ENCODE measurements at regions not wholly inside any gene's neighbourhood (a gene's known extent, or its start where the extent isn't known, plus 50 kb on each side); places are given as distances from the start of the nearest gene placed in this dataset.

DNA sequence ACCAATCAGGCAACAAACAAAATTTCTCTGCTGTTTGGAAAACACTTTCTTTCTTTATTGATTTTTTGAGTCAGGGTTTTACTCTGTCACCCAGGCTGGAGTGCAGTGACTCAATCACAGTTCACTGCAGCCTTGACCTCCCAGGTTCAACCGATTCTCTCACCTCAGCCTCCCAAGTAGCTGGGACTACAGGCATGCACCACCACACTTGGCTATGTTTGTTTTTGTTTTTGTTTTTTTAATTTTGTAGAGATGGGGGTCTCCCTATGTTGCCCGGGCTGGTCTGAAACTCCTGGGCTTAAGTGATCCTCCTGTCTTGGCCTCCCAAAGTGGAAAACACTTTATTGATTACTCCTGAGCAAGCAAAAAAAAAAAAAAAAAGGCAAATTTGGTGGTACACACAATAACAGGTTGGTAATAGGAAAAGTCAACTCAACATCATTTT, 276.4 kb downstream of the SOX9 start:
- Mint-ChIP-seq H3K27me3 (peaks cover 2% of the 10 kb centered on the region), H3K27ac (no peak overlapping the region), H3K36me3 (no peaks in the 10 kb centered on the region), H3K9me3 (ENCODE audit: low read depth) (no peaks in the 10 kb centered on the region), H3K4me3 (no peak overlapping the region), H3K4me1 (ENCODE audit: low read depth) (no peaks in the 10 kb centered on the region)

DNA sequence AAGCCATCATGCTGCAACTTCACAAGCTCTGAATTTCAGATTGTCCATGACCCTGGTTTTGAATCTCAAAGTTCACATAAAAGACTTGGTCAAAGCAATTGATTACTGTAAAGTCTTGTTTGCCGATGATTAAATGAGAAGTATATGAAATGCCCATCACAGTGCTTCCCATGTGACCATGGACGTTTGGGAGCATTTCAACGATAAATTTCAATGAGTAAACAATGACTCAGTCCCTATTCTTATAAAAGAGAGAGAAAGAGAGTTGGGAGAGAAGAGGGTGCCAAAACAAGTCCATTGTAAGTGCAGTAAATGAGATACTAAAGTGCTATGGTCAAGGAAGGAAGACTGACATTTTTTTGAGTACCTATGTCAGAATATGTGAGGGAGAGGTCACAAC, 276.9 kb downstream of the SOX9 start:
- Mint-ChIP-seq H3K9me3 (ENCODE audit: low read depth) (no peaks in the 10 kb centered on the region), H3K27ac (no peak overlapping the region), H3K27me3 (peaks cover 2% of the 10 kb centered on the region), H3K36me3 (no peaks in the 10 kb centered on the region), H3K4me1 (ENCODE audit: low read depth) (no peaks in the 10 kb centered on the region), H3K4me3 (no peak overlapping the region)

DNA sequence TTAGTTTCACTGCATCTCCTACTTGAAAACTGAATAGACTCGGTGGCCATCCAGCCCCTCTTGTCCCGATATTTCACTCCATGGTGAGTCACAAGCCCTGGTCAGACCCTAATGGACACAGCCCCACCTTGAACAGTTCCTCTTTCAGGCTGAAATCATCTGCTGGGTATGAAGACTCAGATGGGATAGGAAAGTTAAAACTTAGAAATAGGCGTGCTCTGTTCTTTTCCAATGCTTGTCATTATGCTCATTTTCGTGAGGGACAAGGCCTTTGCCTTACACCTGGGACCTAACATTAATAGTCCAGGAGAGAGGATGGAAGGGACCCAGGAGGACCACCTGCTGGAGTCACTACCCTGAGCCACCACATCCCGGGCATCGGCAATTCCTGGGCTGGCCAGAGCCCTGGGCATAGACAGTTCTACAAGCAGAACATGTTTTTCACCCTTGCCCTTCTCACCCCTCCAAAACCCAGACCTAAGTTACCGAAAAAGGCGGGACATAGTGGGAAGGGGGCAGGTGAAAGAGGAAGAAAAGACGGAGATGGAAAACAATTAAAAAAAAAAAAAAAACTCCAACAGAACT, 278.3 kb downstream of the SOX9 start:
- peaks cover 5% of the 10 kb centered on the region for H3K27me3 Mint-ChIP-seq

DNA sequence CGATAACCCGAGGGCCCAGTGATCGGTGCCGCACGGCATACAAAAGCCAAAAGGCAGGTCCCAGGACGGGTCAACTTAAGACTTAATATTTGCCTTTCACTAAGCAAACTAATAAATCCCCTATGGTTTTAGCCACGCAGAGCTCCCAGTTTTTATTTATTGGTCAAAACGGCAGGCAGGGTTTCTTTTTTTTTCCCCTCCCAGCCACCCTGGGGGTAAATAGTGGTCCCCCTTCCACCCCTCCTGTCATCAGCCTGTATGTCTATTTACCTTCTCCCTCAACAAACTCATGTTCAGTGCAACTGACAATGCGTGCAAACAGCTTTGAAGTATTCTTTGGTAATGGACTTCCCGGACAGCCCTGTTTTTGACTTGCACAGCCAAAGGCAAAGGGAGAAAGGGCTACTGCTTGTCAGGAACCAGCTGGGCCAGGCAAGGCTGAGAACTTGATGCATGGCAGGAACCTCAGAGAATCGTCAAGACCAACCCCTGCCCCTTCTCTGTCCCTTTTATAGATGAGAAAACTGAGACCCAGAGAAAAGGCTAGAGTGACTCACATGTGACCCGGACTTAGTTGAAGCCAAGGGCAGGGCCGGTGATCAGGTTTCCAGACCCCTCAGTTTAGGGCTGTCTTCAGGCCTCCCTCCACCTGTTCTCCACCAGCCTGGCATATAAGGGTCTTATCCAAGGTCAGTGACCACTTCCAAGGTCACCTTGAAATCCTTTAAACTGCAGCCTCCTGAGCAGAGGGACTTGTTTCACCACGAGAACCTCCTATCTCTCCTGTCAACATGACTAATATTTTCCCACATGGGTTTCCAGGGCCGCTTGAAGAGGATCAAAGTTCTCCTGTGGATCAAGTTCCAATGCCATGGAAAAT, 279.0 kb downstream of the SOX9 start:
- peaks cover 5% of the 10 kb centered on the region for H3K27me3 Mint-ChIP-seq
- no peak overlapping the region for H3K4me3 Mint-ChIP-seq
- no peaks in the 10 kb centered on the region for H3K9me3 Mint-ChIP-seq (ENCODE audit: low read depth)
- no peaks in the 10 kb centered on the region for H3K4me1 Mint-ChIP-seq (ENCODE audit: low read depth)
- no peaks in the 10 kb centered on the region for H3K36me3 Mint-ChIP-seq
- no peak overlapping the region for H3K27ac Mint-ChIP-seq

More for the DNA sequence above, 278.3 kb downstream of the SOX9 start:
- H3K9me3 Mint-ChIP-seq (ENCODE audit: low read depth), result no peaks in the 10 kb centered on the region
- H3K27ac Mint-ChIP-seq, result no peak overlapping the region
- no peaks in the 10 kb centered on the region for H3K4me1 Mint-ChIP-seq (ENCODE audit: low read depth)
- H3K4me3 Mint-ChIP-seq, result no peak overlapping the region
- no peaks in the 10 kb centered on the region for H3K36me3 Mint-ChIP-seq

DNA sequence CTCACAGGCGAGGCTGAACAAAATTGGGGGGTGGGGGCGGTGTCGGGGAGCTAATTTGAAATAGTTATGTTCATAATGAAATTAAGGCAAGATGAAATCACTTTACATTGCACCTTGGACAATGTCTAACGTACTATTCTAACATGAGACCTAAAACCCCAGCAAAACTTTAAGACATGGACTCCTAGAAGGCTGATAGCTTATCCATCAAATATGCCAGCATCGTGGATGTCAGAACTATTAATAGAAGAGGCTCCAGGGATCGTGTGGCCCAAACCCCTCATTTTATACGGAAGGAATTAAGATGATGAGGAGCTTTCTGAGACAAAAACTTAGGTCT, 279.6 kb downstream of the SOX9 start:
- Mint-ChIP-seq H3K27ac (no peak overlapping the region), H3K4me3 (no peak overlapping the region), H3K9me3 (ENCODE audit: low read depth) (no peaks in the 10 kb centered on the region), H3K27me3 (peaks cover 5% of the 10 kb centered on the region), H3K4me1 (ENCODE audit: low read depth) (no peaks in the 10 kb centered on the region), H3K36me3 (no peaks in the 10 kb centered on the region)

DNA sequence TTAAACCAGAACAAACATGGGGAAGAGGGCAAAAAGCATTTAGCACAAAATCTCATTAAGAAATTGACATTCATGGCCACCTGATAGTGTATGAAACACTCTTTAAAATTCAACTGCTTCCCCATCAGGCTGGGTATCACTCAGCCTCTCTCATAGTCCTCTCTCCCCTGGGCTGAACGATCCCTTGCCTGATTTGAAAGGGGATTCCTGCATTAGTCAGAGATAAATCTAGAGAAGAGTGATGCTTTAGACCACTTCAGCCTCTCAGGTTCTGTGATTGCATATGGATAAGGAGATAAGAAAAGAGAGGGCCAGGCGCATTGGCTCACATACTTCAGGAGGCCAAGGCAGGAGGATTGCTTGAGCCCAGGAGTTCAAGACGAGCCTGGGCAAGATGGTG, 280.0 kb downstream of the SOX9 start:
- no peaks in the 10 kb centered on the region for H3K9me3 Mint-ChIP-seq (ENCODE audit: low read depth)
- H3K27me3 Mint-ChIP-seq, result peaks cover 6% of the 10 kb centered on the region
- no peak overlapping the region for H3K4me3 Mint-ChIP-seq
- no peaks in the 10 kb centered on the region for H3K4me1 Mint-ChIP-seq (ENCODE audit: low read depth)
- no peak overlapping the region for H3K27ac Mint-ChIP-seq
- no peaks in the 10 kb centered on the region for H3K36me3 Mint-ChIP-seq

DNA sequence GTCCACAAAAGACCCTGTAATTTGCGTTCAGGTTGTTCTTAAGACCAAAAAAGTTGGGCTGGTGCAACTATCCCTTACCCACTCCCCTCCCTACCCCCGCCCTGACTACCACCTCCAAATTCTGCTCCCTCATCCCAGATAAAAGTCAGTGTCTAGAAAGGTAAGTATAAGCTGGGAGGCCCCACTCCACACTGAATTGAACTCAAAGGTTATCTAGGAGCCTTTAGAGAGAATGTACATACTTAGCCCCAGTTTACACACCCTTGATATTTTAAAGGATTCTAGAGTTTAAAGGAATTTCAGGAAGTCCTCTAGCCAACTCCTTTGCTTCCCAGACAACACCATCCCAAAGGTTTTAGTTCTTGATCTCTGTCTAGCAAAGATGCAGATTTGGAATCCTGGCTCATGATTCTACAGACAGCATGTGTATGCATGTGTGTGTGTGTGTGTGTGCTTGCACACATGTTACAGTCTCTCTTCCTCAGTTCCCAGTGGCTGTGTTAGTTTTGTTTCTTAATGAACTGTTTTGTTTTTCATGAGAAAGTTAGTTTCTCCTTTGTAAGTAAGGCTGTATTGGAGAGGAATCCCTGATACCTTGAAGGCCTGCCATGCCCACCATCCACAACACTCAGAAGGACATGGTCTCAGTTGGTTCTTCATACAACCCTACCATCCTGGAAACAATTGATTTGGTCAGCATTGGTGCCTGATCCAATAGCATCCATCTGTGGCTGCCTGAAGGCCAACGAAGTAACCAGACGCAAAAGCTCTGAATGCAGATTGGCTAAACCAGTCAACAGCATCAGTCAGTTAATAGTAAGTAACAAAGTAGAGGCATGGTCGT, 281.3 kb downstream of the SOX9 start:
- Mint-ChIP-seq H3K36me3 (no peaks in the 10 kb centered on the region), H3K4me1 (ENCODE audit: low read depth) (no peaks in the 10 kb centered on the region), H3K27ac (no peak overlapping the region), H3K27me3 (peaks cover 6% of the 10 kb centered on the region), H3K9me3 (ENCODE audit: low read depth) (no peaks in the 10 kb centered on the region), H3K4me3 (no peak overlapping the region)

DNA sequence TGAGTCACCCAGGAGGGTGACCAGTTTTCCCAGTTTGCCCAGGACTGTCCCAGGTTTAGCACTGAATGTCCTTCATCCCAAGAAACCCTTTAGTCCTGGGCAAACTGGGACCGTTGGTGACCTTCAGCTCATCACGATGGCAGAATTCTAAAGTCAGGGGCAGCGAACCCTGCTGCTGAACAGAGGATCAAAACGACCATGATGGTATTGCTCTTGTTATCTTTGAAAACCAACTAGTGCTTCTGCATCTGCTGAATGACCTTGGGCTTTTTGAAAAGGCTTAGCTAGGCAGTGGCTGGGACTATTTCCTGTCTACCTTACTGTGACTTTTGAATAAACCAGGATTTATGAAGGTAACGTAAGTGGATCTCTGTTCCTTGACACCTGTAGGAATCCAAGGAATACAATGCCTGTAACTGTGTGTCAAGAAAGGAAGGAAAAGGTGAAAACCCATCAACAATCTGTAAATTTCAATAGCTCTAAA, 281.9 kb downstream of the SOX9 start:
- Mint-ChIP-seq H3K27ac (no peak overlapping the region), H3K4me3 (no peak overlapping the region), H3K4me1 (ENCODE audit: low read depth) (no peaks in the 10 kb centered on the region), H3K9me3 (ENCODE audit: low read depth) (no peaks in the 10 kb centered on the region), H3K36me3 (no peaks in the 10 kb centered on the region), H3K27me3 (peaks cover 5% of the 10 kb centered on the region)

DNA sequence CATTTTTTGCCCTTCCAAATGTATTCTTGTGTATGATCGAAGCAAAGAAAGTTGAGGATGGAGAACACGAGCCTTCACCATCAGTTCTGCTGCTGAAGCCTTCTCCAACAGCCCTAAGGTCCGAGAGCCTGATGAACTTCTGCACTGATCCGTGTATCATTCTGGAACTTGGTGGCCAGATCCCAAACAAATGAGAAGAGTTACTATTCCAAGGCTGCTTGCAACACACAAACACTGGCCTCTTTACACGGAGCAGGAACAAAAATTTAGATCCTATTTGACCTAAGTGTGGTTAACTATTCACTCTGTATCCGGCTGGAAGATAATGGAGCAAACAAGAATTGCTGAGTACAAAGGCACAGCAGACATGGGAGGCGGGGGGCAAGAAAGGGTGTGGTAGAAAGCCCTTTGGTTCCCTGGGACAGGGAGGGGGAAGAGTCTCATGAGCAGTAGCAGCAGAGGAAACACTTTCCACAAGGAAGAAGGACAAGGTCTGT, 282.9 kb downstream of the SOX9 start:
- Mint-ChIP-seq H3K9me3 (ENCODE audit: low read depth) (no peaks in the 10 kb centered on the region), H3K4me1 (ENCODE audit: low read depth) (no peaks in the 10 kb centered on the region), H3K36me3 (no peaks in the 10 kb centered on the region), H3K4me3 (no peak overlapping the region), H3K27me3 (peaks cover 4% of the 10 kb centered on the region), H3K27ac (no peak overlapping the region)

DNA sequence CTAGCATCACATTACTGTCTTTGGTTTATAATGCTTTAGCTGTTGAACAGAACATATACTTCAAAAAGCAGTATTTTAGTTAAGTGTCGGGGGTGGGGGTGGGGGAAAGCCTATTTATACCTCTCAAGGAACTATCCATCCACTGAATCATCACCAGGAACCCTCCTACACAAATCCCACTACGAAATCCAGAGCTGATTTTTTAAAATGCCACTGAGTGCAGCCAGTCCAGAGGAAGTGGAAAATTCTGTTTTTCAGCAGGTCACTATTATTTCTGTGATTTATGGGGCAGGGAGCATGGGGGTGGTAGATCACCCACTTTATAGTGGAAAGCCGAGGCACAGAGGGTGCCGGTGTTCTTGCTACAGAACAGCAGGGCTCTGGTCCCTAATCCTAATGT, 284.1 kb downstream of the SOX9 start:
- Mint-ChIP-seq H3K36me3 (no peaks in the 10 kb centered on the region), H3K9me3 (ENCODE audit: low read depth) (no peaks in the 10 kb centered on the region), H3K4me1 (ENCODE audit: low read depth) (no peaks in the 10 kb centered on the region), H3K4me3 (no peak overlapping the region), H3K27ac (no peak overlapping the region), H3K27me3 (peaks cover 4% of the 10 kb centered on the region)

DNA sequence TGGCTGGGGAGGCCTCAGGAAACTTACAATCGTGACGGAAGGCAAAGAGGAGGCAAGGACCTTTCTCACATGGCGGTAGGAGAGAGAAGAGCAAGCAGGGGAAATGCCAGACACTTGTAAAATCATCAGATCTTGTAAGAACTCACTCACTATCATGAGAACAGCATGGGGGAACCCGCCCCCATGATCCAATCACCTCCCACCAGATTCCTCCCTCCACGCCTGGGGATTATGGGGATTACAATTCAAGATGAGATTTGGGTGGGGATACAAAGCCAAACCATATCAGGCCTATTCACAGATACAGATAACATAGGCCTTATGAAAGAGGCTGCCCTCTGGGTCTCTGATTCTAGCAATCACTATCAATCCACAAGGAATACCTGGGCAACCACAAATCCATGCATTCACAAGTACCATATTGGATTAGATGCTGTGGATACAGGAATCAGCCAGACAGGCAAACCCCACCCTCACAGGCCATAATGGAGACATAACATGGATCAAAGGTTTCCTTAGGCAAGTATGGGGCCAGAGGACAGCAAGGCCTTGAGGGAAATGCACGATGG, 284.9 kb downstream of the SOX9 start:
- peaks cover 4% of the 10 kb centered on the region for H3K27me3 Mint-ChIP-seq
- H3K4me1 Mint-ChIP-seq (ENCODE audit: low read depth), result no peaks in the 10 kb centered on the region
- H3K27ac Mint-ChIP-seq, result no peak overlapping the region
- no peak overlapping the region for H3K4me3 Mint-ChIP-seq
- no peaks in the 10 kb centered on the region for H3K9me3 Mint-ChIP-seq (ENCODE audit: low read depth)
- H3K36me3 Mint-ChIP-seq, result no peaks in the 10 kb centered on the region

DNA sequence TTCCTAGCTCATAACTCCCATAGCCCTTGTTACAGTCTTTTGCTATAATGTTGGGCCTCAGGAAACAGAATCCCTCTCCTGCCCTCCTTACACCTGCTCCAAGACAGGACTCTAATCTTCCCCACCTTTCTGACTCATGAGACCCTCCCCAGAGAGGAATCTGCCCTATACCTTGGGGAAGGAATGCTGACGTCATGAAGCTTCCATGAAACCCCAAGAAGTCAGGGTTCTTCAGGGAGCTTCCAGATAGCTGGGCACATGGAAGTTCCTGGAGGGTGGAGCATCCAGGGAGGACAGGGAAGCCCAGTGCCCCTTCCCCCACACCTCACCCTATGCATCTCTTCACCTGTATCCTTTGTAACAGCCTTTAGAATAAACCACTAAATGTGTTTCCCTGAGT, 285.7 kb downstream of the SOX9 start:
- Mint-ChIP-seq H3K4me3 (no peak overlapping the region), H3K9me3 (ENCODE audit: low read depth) (no peaks in the 10 kb centered on the region), H3K36me3 (no peaks in the 10 kb centered on the region), H3K4me1 (ENCODE audit: low read depth) (no peaks in the 10 kb centered on the region), H3K27ac (no peak overlapping the region), H3K27me3 (peaks cover 4% of the 10 kb centered on the region)

DNA sequence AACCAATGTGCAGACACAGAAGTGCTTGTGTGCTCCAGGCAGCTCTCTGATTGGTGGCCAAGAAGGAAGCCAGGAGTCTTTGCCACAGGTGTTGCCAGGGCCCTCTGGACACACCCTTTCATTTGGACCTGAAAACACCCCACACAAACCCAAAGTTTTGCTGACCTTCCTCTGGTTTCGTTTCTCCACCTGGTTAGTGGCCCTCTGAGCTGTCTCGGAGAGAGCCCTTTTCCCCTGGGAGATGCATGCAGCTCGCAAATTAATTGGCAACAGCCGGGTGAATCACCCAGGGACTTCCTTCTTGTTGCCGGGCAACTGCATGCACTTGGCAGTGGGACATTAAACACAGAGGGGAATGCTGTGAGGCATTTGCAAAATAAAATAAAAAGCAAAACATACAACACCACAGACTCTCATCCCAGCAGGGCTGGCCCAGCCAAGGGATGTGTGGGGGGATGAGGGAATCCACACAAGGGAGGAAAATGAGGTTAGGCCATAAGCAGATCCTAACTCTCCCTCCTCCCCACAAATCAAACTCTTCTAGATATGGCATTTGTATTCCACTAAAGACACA, 286.6 kb downstream of the SOX9 start:
- Mint-ChIP-seq H3K27ac (no peak overlapping the region), H3K4me1 (ENCODE audit: low read depth) (no peaks in the 10 kb centered on the region), H3K9me3 (ENCODE audit: low read depth) (no peaks in the 10 kb centered on the region), H3K27me3 (peaks cover 4% of the 10 kb centered on the region), H3K4me3 (no peak overlapping the region), H3K36me3 (no peaks in the 10 kb centered on the region)

DNA sequence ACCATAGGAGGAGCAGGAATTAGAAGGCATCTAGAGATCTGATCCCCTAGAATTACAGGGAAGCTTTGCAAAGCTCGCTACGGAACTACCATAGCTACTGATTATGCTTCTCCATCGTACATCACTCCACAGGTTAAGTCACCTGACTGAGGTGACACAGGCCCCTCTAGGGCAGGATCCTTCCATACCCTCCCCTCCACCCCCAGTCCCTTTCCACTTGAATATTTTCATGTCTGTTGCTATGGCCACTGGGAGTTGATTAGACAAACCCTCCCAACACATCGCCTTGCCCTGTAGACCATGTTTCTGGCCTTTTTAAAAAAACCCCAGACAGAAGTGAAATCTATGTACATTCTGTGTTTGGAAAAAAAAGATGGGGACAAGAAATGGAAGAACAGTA, 287.1 kb downstream of the SOX9 start:
- Mint-ChIP-seq H3K36me3 (no peaks in the 10 kb centered on the region), H3K4me3 (no peak overlapping the region), H3K4me1 (ENCODE audit: low read depth) (no peaks in the 10 kb centered on the region), H3K9me3 (ENCODE audit: low read depth) (no peaks in the 10 kb centered on the region), H3K27ac (no peak overlapping the region), H3K27me3 (peaks cover 4% of the 10 kb centered on the region)

Data from activated naive CD8-positive, alpha-beta T cell (primary cell).